Breast epithelium (tissue), 3 donors: ENCODE measurements at regions not wholly inside any gene's neighbourhood (a gene's known extent, or its start where the extent isn't known, plus 50 kb on each side); places are given as distances from the start of the nearest gene placed in this dataset.

ENCODE experiments used
- CTCF ChIP-seq, 3 donors: fragments of 450-650 bp; IDR thresholded peaks; one replicate each; pipeline ENCODE4 v1.5.1; 2016 to 2017; ENCODE audit warnings: antibody characterized with exemption in 3 of 3, mild to moderate bottlenecking in 3 of 3, moderate library complexity in 3 of 3
- POLR2A ChIP-seq: fragments of 450-650 bp; IDR thresholded peaks from one replicate; pipeline ENCODE4 v1.6.1; 2016; ENCODE audit warnings: antibody characterized with exemption, mild to moderate bottlenecking, moderate library complexity
- POLR2AphosphoS5 ChIP-seq, 3 donors: sonication (generic); formaldehyde crosslinking; IDR thresholded peaks; one replicate each; pipeline ENCODE4 v1.6.1; 2017; ENCODE audit warnings: antibody characterized with exemption in 3 of 3

- no peak for TF ChIP-seq CTCF (IDR thresholded peaks at IDR 0.05)
- no peak for TF ChIP-seq POLR2AphosphoS5 (IDR thresholded peaks at IDR 0.05)
- no peak for TF ChIP-seq POLR2A
Measured at GRCh38 chr9:87443461-87443860, 54.2 kb upstream of the DAPK1 start.
